ENCODE measurements at regions not wholly inside any gene's neighbourhood (a gene's known extent, or its start where the extent isn't known, plus 50 kb on each side); places are given as distances from the start of the nearest gene placed in this dataset.

- no peak for TF ChIP-seq CTCF (IDR thresholded peaks at IDR 0.05; ENCODE audit: low read depth, low read length)
- no peak for TF ChIP-seq EZH2phosphoT487 (IDR thresholded peaks at IDR 0.05; ENCODE audit: low read depth)
These were observed 325.4 kb upstream of the CDH7 start for GRCh38 chr18:65425366-65425765.

Data from OCI-LY3 (cell line).